Breast epithelium (tissue), 4 donors: ENCODE measurements at regions not wholly inside any gene's neighbourhood (a gene's known extent, or its start where the extent isn't known, plus 50 kb on each side); places are given as distances from the start of the nearest gene placed in this dataset.

Experiments used
- DNase-seq, 2 donors: peaks; one replicate each; pipeline ENCODE4 v3.0.0-alpha.2; 2019; ENCODE audit warnings: low spot score in 2 of 2
- H3K27ac ChIP-seq, 2 donors: fragments of 200-600 bp; sonication (generic) in 1 of 2; one replicate each; pipeline ENCODE4 v1.5.1; 2016 to 2019; ENCODE audit warnings: mild to moderate bottlenecking in 1 of 2
- H3K27me3 ChIP-seq, 2 donors: fragments of 200-600 bp; sonication (generic) in 1 of 2; one replicate each; pipeline versions ENCODE4 v1.5.1 to v1.6.0; 2017 to 2019; ENCODE audit warnings: control low read depth in 1 of 2, mild to moderate bottlenecking in 1 of 2
- H3K36me3 ChIP-seq: fragments of 200-600 bp; one replicate; pipeline ENCODE4 v1.5.1; 2019
- H3K4me1 ChIP-seq, 2 donors: fragments of 200-600 bp; sonication (generic); one replicate each; pipeline ENCODE4 v1.5.1; 2016 to 2019; ENCODE audit warnings: control low read depth in 1 of 2
- H3K4me3 ChIP-seq, 3 donors: fragments of 200-600 bp; sonication (generic); 1 replicate in 2 of 3; 2 replicates in 1 of 3; pipeline ENCODE4 v1.5.1; 2016 to 2019; ENCODE audit warnings: mild to moderate bottlenecking in 3 of 3, moderate library complexity in 2 of 3
- H3K9me3 ChIP-seq, 2 donors: fragments of 200-600 bp; sonication (generic) in 1 of 2; one replicate each; pipeline ENCODE4 v1.5.1; 2016 to 2019; ENCODE audit warnings: control low read depth in 1 of 2
- CTCF ChIP-seq, 3 donors: fragments of 450-650 bp; IDR thresholded peaks; one replicate each; pipeline ENCODE4 v1.5.1; 2016 to 2017; ENCODE audit warnings: antibody characterized with exemption in 3 of 3, mild to moderate bottlenecking in 3 of 3, moderate library complexity in 3 of 3
- POLR2A ChIP-seq: fragments of 450-650 bp; IDR thresholded peaks from one replicate; pipeline ENCODE4 v1.6.1; 2016; ENCODE audit warnings: antibody characterized with exemption, mild to moderate bottlenecking, moderate library complexity
- POLR2AphosphoS5 ChIP-seq, 3 donors: sonication (generic); formaldehyde crosslinking; IDR thresholded peaks; one replicate each; pipeline ENCODE4 v1.6.1; 2017; ENCODE audit warnings: antibody characterized with exemption in 3 of 3
- intact Hi-C: fragments of 100-400 bp; cut with DNase I; formaldehyde crosslinking; loops from one replicate; pipeline ENCODE4 v1.15.1; 2023; ENCODE audit warnings: low total_unique reads

GRCh38 chr4:120466429-120466828, 399.8 kb upstream of the MAD2L1 start:
- intact Hi-C loops: no loop called here
- Histone ChIP-seq H3K36me3 (no peaks in the 10 kb centered on the region), H3K4me3 (no peak overlapping the region), H3K27me3 (no peaks in the 10 kb centered on the region), H3K27ac (no peak overlapping the region), H3K4me1 (no peaks in the 10 kb centered on the region), H3K9me3 (no peaks in the 10 kb centered on the region)
- DNase-seq: no peak
- TF ChIP-seq CTCF (IDR thresholded peaks at IDR 0.05) (no peak), POLR2AphosphoS5 (IDR thresholded peaks at IDR 0.05) (no peak), POLR2A (no peak)

GRCh38 chr4:120454788-120455187, 388.1 kb upstream of the MAD2L1 start:
- TF ChIP-seq POLR2AphosphoS5 (IDR thresholded peaks at IDR 0.05) (no peak), POLR2A (no peak), CTCF (IDR thresholded peaks at IDR 0.05) (no peak)
- H3K4me1 ChIP-seq: no peaks in the 10 kb centered on the region
- no peak overlapping the region for H3K4me3 ChIP-seq
- no peaks in the 10 kb centered on the region for H3K9me3 ChIP-seq
- no peak for DNase-seq
- intact Hi-C loops: loop anchor here (5.0 kb wide), 1 partner anchor 333 kb away; no protein-coding TSS in a partner anchor
- no peaks in the 10 kb centered on the region for H3K27me3 ChIP-seq
- H3K36me3 ChIP-seq: no peaks in the 10 kb centered on the region
- H3K27ac ChIP-seq: no peak overlapping the region

GRCh38 chr4:120452536-120452935, 385.9 kb upstream of the MAD2L1 start:
- Histone ChIP-seq H3K27me3 (no peaks in the 10 kb centered on the region), H3K27ac (no peak overlapping the region), H3K36me3 (no peaks in the 10 kb centered on the region), H3K4me3 (no peak overlapping the region), H3K4me1 (no peaks in the 10 kb centered on the region), H3K9me3 (no peaks in the 10 kb centered on the region)
- intact Hi-C loops: no loop called here
- DNase-seq: no peak
- no peak for TF ChIP-seq POLR2A
- no peak for TF ChIP-seq CTCF (IDR thresholded peaks at IDR 0.05)
- no peak for TF ChIP-seq POLR2AphosphoS5 (IDR thresholded peaks at IDR 0.05)

GRCh38 chr4:120452001-120452400, 385.4 kb upstream of the MAD2L1 start:
- TF ChIP-seq CTCF (IDR thresholded peaks at IDR 0.05) (no peak), POLR2AphosphoS5 (IDR thresholded peaks at IDR 0.05) (no peak), POLR2A (no peak)
- intact Hi-C loops: no loop called here
- Histone ChIP-seq H3K27ac (no peak overlapping the region), H3K9me3 (no peaks in the 10 kb centered on the region), H3K4me3 (no peak overlapping the region), H3K36me3 (no peaks in the 10 kb centered on the region), H3K4me1 (no peaks in the 10 kb centered on the region), H3K27me3 (no peaks in the 10 kb centered on the region)
- no peak for DNase-seq

- no peak overlapping the region for H3K4me3 ChIP-seq
- H3K4me1 ChIP-seq: no peaks in the 10 kb centered on the region
- TF ChIP-seq POLR2AphosphoS5 (IDR thresholded peaks at IDR 0.05): no peak
- no peak for TF ChIP-seq POLR2A
- no peak for TF ChIP-seq CTCF (IDR thresholded peaks at IDR 0.05)
- no peaks in the 10 kb centered on the region for H3K9me3 ChIP-seq
- DNase-seq: no peak
- H3K36me3 ChIP-seq: no peaks in the 10 kb centered on the region
- H3K27me3 ChIP-seq: no peaks in the 10 kb centered on the region
- intact Hi-C loops: no loop called here
- H3K27ac ChIP-seq: no peak overlapping the region
Measured at GRCh38 chr4:120447774-120448173, 381.1 kb upstream of the MAD2L1 start.
